Tibial nerve (tissue), 4 donors: ENCODE measurements at regions not wholly inside any gene's neighbourhood (a gene's known extent, or its start where the extent isn't known, plus 50 kb on each side); places are given as distances from the start of the nearest gene placed in this dataset.

ENCODE experiments used
- DNase-seq, 2 donors: peaks; one replicate each; pipeline ENCODE4 v3.0.0-alpha.2; 2019; ENCODE audit warnings: low spot score in 2 of 2
- H3K27ac ChIP-seq, 4 donors: fragments of 200-600 bp; sonication (generic) in 3 of 4; one replicate each; pipeline ENCODE4 v1.5.1; 2017 to 2019; ENCODE audit warnings: mild to moderate bottlenecking in 1 of 4
- H3K27me3 ChIP-seq, 2 donors: fragments of 200-600 bp; sonication (generic) in 1 of 2; one replicate each; pipeline versions ENCODE4 v1.5.1 to v1.6.0; 2017 to 2019
- H3K36me3 ChIP-seq, 3 donors: fragments of 200-600 bp; sonication (generic); one replicate each; pipeline ENCODE4 v1.5.1; 2018 to 2019
- H3K4me1 ChIP-seq, 4 donors: fragments of 200-600 bp; sonication (generic) in 3 of 4; one replicate each; pipeline ENCODE4 v1.5.1; 2017 to 2019
- H3K4me3 ChIP-seq, 4 donors: fragments of 200-600 bp; sonication (generic) in 3 of 4; one replicate each; pipeline ENCODE4 v1.5.1; 2017 to 2019; ENCODE audit warnings: mild to moderate bottlenecking in 1 of 4, moderate library complexity in 1 of 4
- H3K9me3 ChIP-seq, 4 donors: fragments of 200-600 bp; sonication (generic) in 3 of 4; one replicate each; pipeline ENCODE4 v1.5.1; 2017 to 2019
- EP300 ChIP-seq, 2 donors: sonication (generic); formaldehyde crosslinking; IDR thresholded peaks; one replicate each; pipeline ENCODE4 v1.6.1; 2017; ENCODE audit warnings: antibody characterized with exemption in 2 of 2, mild to moderate bottlenecking in 1 of 2
- POLR2A ChIP-seq, 2 donors: fragments of 450-650 bp; IDR thresholded peaks; one replicate each; pipeline ENCODE4 v1.6.1; 2017; ENCODE audit warnings: antibody characterized with exemption in 2 of 2, mild to moderate bottlenecking in 2 of 2, moderate library complexity in 2 of 2
- WGBS, 2 donors: methylation state at CpG; one replicate each; pipeline ENCODE4 v1.1.5; 2018; 5-methylcytosine and 5-hydroxymethylcytosine counted together
- TF ChIP-seq, protein P1 (sequence below), 5 experiments: fragments of 200-600 bp in 3 of 5; fragments of 450-650 bp in 2 of 5; sonication (generic) in 3 of 5; IDR thresholded peaks; one replicate each; pipeline ENCODE4 v1.5.1; 2016 to 2019; ENCODE audit warnings: antibody characterized with exemption in 5 of 5, mild to moderate bottlenecking in 3 of 5, moderate library complexity in 2 of 5

DNA sequence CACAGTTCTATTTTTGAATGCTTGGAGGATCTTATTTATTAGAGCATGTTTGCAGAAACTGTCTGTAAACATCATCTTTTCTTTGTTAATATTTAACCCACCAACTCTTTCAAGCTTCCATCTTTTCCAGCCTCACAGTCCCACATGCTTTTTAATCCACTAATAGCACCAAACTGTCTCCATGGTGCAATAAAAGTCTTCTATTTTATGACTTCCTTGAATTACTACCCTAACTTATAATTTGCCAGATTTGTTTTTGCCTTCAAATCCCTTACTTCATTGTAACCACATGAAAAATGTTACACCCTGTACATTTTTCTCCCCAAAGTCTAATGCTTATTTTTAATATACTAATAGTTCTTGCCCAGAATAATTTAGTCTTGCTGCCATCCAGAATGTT is 792.6 kb downstream of the PLCL1 start:
- Histone ChIP-seq H3K36me3 (no peaks in the 10 kb centered on the region), H3K4me3 (no peak overlapping the region), H3K4me1 (no peaks in the 10 kb centered on the region), H3K27ac (no peak overlapping the region), H3K27me3 (no peaks in the 10 kb centered on the region), H3K9me3 (no peaks in the 10 kb centered on the region)
- TF ChIP-seq POLR2A (IDR thresholded peaks at IDR 0.05) (no peak), EP300 (IDR thresholded peaks at IDR 0.05) (no peak)
- TF ChIP-seq, protein P1, sequence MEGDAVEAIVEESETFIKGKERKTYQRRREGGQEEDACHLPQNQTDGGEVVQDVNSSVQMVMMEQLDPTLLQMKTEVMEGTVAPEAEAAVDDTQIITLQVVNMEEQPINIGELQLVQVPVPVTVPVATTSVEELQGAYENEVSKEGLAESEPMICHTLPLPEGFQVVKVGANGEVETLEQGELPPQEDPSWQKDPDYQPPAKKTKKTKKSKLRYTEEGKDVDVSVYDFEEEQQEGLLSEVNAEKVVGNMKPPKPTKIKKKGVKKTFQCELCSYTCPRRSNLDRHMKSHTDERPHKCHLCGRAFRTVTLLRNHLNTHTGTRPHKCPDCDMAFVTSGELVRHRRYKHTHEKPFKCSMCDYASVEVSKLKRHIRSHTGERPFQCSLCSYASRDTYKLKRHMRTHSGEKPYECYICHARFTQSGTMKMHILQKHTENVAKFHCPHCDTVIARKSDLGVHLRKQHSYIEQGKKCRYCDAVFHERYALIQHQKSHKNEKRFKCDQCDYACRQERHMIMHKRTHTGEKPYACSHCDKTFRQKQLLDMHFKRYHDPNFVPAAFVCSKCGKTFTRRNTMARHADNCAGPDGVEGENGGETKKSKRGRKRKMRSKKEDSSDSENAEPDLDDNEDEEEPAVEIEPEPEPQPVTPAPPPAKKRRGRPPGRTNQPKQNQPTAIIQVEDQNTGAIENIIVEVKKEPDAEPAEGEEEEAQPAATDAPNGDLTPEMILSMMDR (IDR thresholded peaks at IDR 0.05) = no peak
- no peak for DNase-seq

DNA sequence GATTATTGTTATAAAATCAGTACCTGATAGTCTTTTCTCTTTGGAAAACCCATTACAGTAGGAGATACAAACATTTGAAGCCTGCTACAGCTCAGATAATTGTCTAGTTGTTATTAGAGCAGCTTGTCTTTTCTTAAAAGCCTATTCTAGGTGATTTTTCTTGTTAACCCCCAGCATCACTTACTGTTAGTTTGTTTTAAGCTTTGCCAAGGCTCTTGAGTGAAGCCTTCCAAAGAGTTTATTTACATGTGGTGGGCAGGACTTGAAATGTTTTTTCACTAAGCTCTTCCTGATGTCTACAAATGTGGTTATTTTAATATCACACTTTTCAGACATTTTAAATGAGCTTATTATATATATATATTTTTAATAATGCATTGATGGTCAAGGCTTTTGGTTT is 791.3 kb downstream of the PLCL1 start:
- no peak for TF ChIP-seq POLR2A (IDR thresholded peaks at IDR 0.05)
- TF ChIP-seq EP300 (IDR thresholded peaks at IDR 0.05) = no peak
- TF ChIP-seq, protein P1 (IDR thresholded peaks at IDR 0.05) = no peak
- H3K27me3 ChIP-seq = no peaks in the 10 kb centered on the region
- DNase-seq = no peak
- no peaks in the 10 kb centered on the region for H3K36me3 ChIP-seq
- no peaks in the 10 kb centered on the region for H3K9me3 ChIP-seq
- no peak overlapping the region for H3K27ac ChIP-seq
- no peak overlapping the region for H3K4me3 ChIP-seq
- no peaks in the 10 kb centered on the region for H3K4me1 ChIP-seq

DNA sequence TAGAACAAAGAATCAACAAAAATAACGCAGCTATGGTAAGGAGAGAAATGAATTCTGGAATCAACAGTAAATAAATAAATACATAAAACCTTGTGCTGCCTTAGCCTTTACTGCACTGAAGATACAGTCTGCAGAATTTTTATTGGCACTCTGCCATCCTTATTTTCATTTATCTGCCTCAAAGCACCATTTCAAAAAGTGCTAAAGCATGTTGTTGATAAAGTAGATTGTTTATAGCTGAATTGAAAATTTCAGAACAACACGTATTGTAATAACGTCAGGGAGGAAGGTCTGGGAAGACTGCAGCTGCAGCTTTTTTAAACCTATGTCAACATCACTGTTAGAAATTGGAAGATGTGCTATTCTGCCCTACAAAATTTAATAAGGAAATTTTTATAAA is 787.2 kb downstream of the PLCL1 start:
- H3K4me3 ChIP-seq = no peak overlapping the region
- H3K9me3 ChIP-seq = no peaks in the 10 kb centered on the region
- no peak overlapping the region for H3K27ac ChIP-seq
- no peaks in the 10 kb centered on the region for H3K27me3 ChIP-seq
- no peak for TF ChIP-seq EP300 (IDR thresholded peaks at IDR 0.05)
- TF ChIP-seq, protein P1 (IDR thresholded peaks at IDR 0.05) = no peak
- TF ChIP-seq POLR2A (IDR thresholded peaks at IDR 0.05) = no peak
- H3K36me3 ChIP-seq = no peaks in the 10 kb centered on the region
- H3K4me1 ChIP-seq = no peaks in the 10 kb centered on the region
- DNase-seq = no peak
- 21 to 40% methylated on average over 3 of the region's 3 CpGs for WGBS, 2 donors

DNA sequence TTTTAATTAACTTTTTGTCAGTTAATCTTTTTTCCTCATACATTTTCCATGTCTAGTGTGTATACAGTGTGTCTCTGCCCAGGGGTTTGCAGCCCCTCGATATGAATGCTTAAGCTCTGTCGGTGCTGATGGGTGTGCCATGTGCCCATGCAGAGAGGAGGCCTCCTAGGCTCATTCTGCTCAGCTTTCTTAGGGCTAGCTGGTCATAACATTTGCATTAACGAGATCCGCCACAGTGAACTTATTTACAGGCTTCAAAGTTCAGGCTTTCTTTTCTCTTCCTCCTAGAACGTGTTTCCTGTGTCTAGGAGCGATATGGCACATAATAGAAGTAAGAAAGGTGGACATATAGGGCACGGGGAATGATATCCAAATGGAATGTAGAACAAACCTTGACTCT is 783.3 kb downstream of the PLCL1 start:
- no peaks in the 10 kb centered on the region for H3K9me3 ChIP-seq
- H3K4me3 ChIP-seq = no peak overlapping the region
- H3K27me3 ChIP-seq = no peaks in the 10 kb centered on the region
- no peak overlapping the region for H3K27ac ChIP-seq
- H3K36me3 ChIP-seq = no peaks in the 10 kb centered on the region
- TF ChIP-seq, protein P1 (IDR thresholded peaks at IDR 0.05) = no peak
- TF ChIP-seq POLR2A (IDR thresholded peaks at IDR 0.05) (no peak), EP300 (IDR thresholded peaks at IDR 0.05) (no peak)
- H3K4me1 ChIP-seq = no peaks in the 10 kb centered on the region
- no peak for DNase-seq
- 56 to 60% methylated on average over 7 of the region's 7 CpGs for WGBS, 2 donors

DNA sequence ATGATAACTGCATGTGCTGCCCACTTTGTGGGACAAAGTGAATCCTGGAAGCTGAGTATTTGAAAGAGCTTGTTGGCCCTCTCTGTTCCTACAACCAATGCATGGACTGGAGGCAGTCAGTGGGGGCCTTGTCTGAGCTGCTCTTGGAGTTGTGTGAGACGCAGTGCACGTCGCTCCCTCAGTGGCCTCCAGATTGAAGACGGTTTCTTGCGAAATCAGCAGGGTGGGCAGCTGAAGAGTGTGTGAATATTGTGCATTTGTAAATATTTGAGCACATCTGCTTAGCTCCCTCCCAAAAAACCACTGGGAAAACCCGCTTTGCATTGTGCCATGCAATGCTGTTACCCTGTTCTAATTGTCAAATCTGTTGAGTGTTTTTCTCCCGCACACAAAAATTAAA is 782.8 kb downstream of the PLCL1 start:
- no peaks in the 10 kb centered on the region for H3K27me3 ChIP-seq
- H3K4me3 ChIP-seq = no peak overlapping the region
- DNase-seq = no peak
- H3K36me3 ChIP-seq = no peaks in the 10 kb centered on the region
- no peak overlapping the region for H3K27ac ChIP-seq
- no peaks in the 10 kb centered on the region for H3K9me3 ChIP-seq
- 88 to 90% methylated on average over 7 of the region's 7 CpGs for WGBS, 2 donors
- H3K4me1 ChIP-seq = no peaks in the 10 kb centered on the region
- TF ChIP-seq, protein P1 (IDR thresholded peaks at IDR 0.05) = no peak
- TF ChIP-seq EP300 (IDR thresholded peaks at IDR 0.05) (no peak), POLR2A (IDR thresholded peaks at IDR 0.05) (no peak)
